GM18861 (cell line): ENCODE measurements at regions not wholly inside any gene's neighbourhood (a gene's known extent, or its start where the extent isn't known, plus 50 kb on each side); places are given as distances from the start of the nearest gene placed in this dataset.

Source experiments
- ATAC-seq: cut with Tn5 transposase; IDR thresholded peaks from one replicate; pipeline ENCODE4 v1.9.1; 2021; ENCODE audit not compliant: unreplicated experiment

- no peak for ATAC-seq
Measured at GRCh38 chr6:137277971-137278637, 58.9 kb upstream of the IFNGR1 start.

DNA sequence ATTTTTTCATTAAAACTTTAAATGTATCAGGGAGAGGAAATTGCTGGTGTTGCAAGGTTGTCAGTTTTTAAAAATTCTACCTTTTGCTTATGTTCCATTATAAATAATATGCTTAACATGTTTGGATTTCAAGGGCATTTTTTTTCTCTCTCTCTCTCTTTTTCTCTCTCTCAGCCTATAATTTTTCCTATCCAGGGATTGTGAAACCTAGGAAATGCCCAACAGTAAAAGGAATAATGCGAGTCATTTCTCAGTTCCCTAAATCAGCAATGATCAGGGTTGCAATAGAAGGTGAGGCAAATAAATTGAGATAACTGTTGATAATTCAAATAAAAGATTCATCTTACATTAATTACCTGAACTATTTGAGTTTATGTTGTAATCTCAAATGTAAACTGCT lies 53.2 kb upstream of the IFNGR1 start:
- ATAC-seq = no peak

- peak; percentile 80 for ATAC-seq
Measured at GRCh38 chr6:137271245-137272183, 52.3 kb upstream of the IFNGR1 start.

DNA sequence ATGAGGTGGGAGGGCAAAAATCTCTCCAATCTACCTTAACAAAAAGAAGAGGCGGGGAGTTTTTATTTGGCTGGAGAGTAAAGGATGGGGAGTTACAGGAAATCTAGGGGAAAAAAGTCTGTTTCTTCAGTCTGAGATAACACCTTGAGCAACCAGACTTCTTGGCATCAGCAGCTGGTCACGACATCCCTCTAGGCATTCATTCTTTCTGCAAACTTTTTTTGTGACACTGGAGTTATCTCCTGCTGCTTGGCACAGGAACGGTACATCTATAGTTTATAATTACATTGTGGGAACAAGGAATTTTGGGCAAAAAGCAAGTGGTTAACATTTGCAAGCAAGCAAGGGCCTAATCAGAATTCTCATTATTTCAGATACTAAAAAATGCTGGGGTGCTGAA lies 50.6 kb upstream of the IFNGR1 start:
- no peak for ATAC-seq

DNA sequence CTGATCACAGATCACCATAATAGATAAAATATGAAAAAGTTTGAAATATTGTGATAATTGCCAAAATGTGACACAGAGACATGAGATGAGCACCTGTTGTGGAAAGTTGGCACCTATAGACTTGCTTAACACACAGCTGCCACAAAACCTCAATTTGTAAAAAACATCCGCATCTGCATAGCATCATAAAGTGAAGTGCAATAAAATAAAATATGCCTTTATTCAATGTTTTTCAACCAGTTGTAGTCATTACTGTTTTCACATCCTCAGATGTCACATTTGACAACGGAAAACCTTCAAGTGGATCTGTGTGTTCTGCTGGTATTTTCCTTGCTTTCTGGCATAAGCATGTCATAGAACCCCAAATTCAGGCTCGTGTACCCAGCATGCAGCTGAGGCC lies 50.2 kb upstream of the IFNGR1 start:
- ATAC-seq = no peak
